ENCODE measurements at regions not wholly inside any gene's neighbourhood (a gene's known extent, or its start where the extent isn't known, plus 50 kb on each side); places are given as distances from the start of the nearest gene placed in this dataset.
"Not testable (repeated sequence)": the region's sequence is repeated elsewhere in the genome, so short reads cannot be mapped to it uniquely, and the experiment has no call there.

DNA sequence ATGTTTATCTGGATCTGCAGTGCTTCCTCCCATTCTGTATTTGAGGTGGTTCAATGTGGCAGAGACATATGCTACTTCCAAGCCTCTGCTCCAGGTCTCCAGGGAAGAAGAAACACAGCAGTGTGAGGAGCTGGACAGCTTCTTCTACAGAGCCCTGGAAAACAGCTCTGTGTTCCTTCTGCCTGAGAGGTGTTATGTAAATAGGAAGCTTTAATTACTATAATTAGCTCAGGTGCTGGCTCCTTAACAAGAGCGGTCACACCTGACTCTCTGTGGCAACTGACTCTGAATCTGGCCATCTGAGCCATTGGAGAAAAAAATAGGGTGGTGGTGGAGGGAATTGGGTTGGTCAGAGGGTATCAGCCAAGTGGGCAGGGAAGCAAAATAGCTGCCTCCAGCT is 332.4 kb upstream of the BRINP1 start:
- H3K36me3 Mint-ChIP-seq (ENCODE audit: low read depth) = no peaks in the 10 kb centered on the region
- intact Hi-C loops (cut with micrococcal nuclease) = no loop called here
- no peaks in the 10 kb centered on the region for H3K9me3 Mint-ChIP-seq
- no peak for DNase-seq (ENCODE audit: low spot score)
- H3K4me1 Mint-ChIP-seq (ENCODE audit: low read depth) = no peaks in the 10 kb centered on the region
- no peaks in the 10 kb centered on the region for H3K27me3 Mint-ChIP-seq (ENCODE audit: low read depth)
- H3K27ac Mint-ChIP-seq = no peak overlapping the region
- no peak overlapping the region for H3K4me3 Mint-ChIP-seq (ENCODE audit: low read depth)

DNA sequence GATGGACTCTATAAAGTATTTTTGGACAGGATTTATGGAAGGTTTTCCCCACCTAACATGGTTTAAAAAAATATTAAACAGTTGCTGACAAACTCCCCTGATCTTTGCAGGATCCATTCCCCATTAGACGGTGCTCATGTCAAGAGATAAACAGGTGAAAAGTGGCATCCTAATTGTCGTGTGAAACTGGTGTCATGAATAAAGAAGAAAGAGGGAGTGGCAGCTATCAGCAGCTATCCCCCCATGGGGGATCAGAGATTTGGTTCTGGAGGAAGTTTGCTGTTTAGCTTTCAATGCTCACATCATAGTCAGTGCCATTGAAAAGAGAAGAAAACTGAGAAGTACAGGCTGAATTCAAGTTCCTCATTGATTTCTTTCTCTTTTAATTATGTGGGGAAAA is 329.3 kb upstream of the BRINP1 start:
- no peak overlapping the region for H3K27ac Mint-ChIP-seq
- DNase-seq (ENCODE audit: low spot score) = no peak
- intact Hi-C loops (cut with micrococcal nuclease) = no loop called here
- H3K36me3 Mint-ChIP-seq (ENCODE audit: low read depth) = no peaks in the 10 kb centered on the region
- H3K4me3 Mint-ChIP-seq (ENCODE audit: low read depth) = no peak overlapping the region
- H3K4me1 Mint-ChIP-seq (ENCODE audit: low read depth) = no peaks in the 10 kb centered on the region
- no peaks in the 10 kb centered on the region for H3K9me3 Mint-ChIP-seq
- no peaks in the 10 kb centered on the region for H3K27me3 Mint-ChIP-seq (ENCODE audit: low read depth)

DNA sequence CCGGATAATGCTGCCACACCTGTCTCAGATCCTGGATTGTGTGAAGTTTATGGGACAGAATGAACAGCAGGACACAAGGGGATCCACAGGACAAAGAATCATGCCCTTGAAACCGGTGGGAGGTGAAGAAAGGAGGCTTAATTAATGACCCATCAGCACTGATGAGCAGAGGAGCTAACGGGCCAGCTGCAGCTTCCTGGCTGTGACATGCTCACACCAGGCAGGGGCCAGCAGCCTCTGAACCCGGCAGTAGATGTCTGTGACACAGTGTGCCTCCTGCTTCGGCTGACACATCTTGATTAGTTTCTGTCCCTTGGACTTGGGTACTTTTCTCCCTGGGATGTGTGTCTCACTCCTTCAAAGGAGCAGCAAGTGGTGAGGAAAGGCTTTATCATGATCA is 328.8 kb upstream of the BRINP1 start:
- no peak overlapping the region for H3K27ac Mint-ChIP-seq
- no peak for DNase-seq (ENCODE audit: low spot score)
- no peaks in the 10 kb centered on the region for H3K27me3 Mint-ChIP-seq (ENCODE audit: low read depth)
- H3K36me3 Mint-ChIP-seq (ENCODE audit: low read depth) = no peaks in the 10 kb centered on the region
- intact Hi-C loops (cut with micrococcal nuclease) = no loop called here
- H3K4me3 Mint-ChIP-seq (ENCODE audit: low read depth) = no peak overlapping the region
- no peaks in the 10 kb centered on the region for H3K4me1 Mint-ChIP-seq (ENCODE audit: low read depth)
- H3K9me3 Mint-ChIP-seq = no peaks in the 10 kb centered on the region

DNA sequence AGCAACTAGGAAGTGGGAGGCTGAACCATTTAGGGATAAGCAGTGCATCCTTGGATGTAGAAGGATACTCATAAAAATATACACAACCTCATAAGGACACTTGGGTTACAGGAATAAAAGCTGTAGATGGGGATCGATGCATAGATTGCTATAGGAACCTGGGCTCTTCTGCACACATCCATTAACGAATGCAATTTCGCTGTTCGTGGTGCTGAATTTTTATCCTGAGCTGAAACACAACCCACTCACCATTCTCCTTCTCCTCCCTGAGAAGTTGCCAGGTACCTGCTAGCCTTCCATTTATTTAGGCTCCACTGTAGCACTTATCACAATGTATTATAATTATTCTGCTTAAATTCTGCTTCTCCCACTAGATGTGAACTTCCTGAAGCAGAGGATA is 320.6 kb upstream of the BRINP1 start:
- no peak overlapping the region for H3K4me3 Mint-ChIP-seq (ENCODE audit: low read depth)
- no peaks in the 10 kb centered on the region for H3K9me3 Mint-ChIP-seq
- no peak for DNase-seq (ENCODE audit: low spot score)
- no peaks in the 10 kb centered on the region for H3K27me3 Mint-ChIP-seq (ENCODE audit: low read depth)
- H3K27ac Mint-ChIP-seq = no peak overlapping the region
- intact Hi-C loops (cut with micrococcal nuclease) = no loop called here
- no peaks in the 10 kb centered on the region for H3K4me1 Mint-ChIP-seq (ENCODE audit: low read depth)
- H3K36me3 Mint-ChIP-seq (ENCODE audit: low read depth) = no peaks in the 10 kb centered on the region

DNA sequence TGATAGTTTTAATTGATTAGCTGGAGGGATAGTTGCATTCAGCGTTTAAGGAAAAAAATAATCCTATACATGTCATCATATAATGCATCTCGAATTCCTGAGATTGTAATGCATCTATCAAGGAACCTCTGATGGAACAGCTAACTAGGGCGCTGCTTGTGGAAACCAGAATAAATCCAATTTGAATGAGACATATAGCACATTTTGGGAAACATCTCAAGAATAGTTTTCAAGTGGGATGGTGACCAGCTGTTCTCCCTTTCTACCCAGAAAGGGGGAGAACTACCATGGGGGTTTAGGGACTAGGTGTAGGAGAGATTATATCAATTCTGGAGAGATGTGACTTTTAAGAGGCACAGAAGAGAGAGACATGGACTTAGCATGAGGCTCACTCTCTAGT is 319.3 kb upstream of the BRINP1 start:
- no peak overlapping the region for H3K27ac Mint-ChIP-seq
- no peaks in the 10 kb centered on the region for H3K9me3 Mint-ChIP-seq
- intact Hi-C loops (cut with micrococcal nuclease) = no loop called here
- DNase-seq (ENCODE audit: low spot score) = no peak
- H3K27me3 Mint-ChIP-seq (ENCODE audit: low read depth) = no peaks in the 10 kb centered on the region
- H3K4me3 Mint-ChIP-seq (ENCODE audit: low read depth) = no peak overlapping the region
- no peaks in the 10 kb centered on the region for H3K4me1 Mint-ChIP-seq (ENCODE audit: low read depth)
- no peaks in the 10 kb centered on the region for H3K36me3 Mint-ChIP-seq (ENCODE audit: low read depth)

DNA sequence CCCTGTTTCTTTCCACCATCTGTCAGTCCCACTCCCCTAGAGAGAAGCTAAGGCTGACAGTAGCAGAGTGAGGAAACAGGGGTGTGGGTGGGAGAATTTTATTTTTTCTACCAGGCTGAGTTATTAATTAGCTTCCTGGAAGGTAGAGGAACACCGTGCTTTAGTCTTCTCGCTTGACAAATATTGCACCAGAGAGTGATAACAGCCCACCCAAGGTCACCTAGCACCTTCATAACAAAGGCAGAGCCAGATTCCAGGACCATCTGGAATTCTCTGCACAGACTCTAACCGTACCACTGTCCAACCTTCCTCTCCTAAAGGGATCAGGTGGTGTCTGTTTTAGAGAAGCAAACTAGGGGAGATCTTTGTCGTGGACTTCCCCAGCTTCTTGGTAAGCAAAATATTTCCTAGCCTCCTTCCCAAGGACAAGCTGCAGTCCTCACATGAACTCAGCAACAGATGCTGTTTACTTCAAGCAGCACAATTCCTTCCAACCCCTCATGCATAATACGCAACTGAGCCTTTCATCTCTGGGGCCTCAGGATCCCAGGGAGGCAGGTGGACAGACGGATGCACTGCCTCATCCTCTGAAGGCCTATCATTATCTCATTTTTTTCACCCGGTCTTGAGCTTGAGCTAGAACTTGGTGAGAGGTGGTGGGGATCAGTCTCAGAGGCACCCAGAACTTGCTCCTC is 308.7 kb upstream of the BRINP1 start:
- no peaks in the 10 kb centered on the region for H3K4me1 Mint-ChIP-seq (ENCODE audit: low read depth)
- no peaks in the 10 kb centered on the region for H3K27me3 Mint-ChIP-seq (ENCODE audit: low read depth)
- no peak overlapping the region for H3K4me3 Mint-ChIP-seq (ENCODE audit: low read depth)
- H3K36me3 Mint-ChIP-seq (ENCODE audit: low read depth) = no peaks in the 10 kb centered on the region
- no peaks in the 10 kb centered on the region for H3K9me3 Mint-ChIP-seq
- H3K27ac Mint-ChIP-seq = no peak overlapping the region
- DNase-seq (ENCODE audit: low spot score) = no peak
- intact Hi-C loops (cut with micrococcal nuclease) = no loop called here

DNA sequence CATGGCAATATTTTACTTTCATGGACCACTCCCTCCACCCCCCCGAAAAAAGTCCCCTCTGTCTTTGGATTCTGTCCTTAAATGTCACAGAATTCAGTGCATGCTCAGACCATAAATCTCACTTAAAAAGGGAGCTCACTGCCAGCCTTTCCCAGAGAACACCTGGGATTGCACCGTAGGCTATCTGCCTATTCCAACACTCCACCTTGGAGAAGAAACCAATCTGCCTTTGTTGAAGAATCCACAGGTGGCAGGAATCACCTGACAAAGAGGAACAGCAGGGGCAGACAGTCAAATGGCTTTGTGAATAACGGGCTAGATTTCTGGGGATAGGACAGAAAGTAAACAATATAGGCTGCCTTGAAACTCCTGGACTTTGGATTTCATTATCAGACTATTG is 306.7 kb upstream of the BRINP1 start:
- intact Hi-C loops (cut with micrococcal nuclease) = no loop called here
- Mint-ChIP-seq H3K9me3 (no peaks in the 10 kb centered on the region), H3K36me3 (ENCODE audit: low read depth) (no peaks in the 10 kb centered on the region), H3K27me3 (ENCODE audit: low read depth) (no peaks in the 10 kb centered on the region), H3K27ac (no peak overlapping the region), H3K4me1 (ENCODE audit: low read depth) (no peaks in the 10 kb centered on the region), H3K4me3 (ENCODE audit: low read depth) (no peak overlapping the region)
- no peak for DNase-seq (ENCODE audit: low spot score)

DNA sequence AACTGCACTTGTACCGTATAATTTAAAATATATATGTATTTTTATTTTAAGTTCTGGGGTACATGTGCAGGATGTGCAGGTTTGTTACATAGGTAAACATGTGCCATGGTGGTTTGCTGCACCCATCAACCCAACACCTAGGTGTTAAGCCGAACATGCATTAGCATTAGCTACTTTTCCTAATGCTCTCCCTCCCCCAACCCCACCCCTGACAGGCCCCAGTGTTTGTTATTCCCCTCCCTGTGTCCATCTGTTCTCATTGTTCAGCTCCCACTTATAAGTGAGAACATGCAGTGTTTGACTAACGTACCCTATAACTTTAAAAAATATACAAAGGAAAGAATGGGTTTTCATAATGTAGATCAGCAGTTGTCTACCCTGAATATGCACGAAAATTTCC is 303.5 kb upstream of the BRINP1 start:
- H3K27me3 Mint-ChIP-seq (ENCODE audit: low read depth); H3K27ac Mint-ChIP-seq; H3K36me3 Mint-ChIP-seq (ENCODE audit: low read depth); H3K4me3 Mint-ChIP-seq (ENCODE audit: low read depth); H3K4me1 Mint-ChIP-seq (ENCODE audit: low read depth); intact Hi-C loops (cut with micrococcal nuclease); DNase-seq (ENCODE audit: low spot score); H3K9me3 Mint-ChIP-seq: not testable (repeated sequence)

DNA sequence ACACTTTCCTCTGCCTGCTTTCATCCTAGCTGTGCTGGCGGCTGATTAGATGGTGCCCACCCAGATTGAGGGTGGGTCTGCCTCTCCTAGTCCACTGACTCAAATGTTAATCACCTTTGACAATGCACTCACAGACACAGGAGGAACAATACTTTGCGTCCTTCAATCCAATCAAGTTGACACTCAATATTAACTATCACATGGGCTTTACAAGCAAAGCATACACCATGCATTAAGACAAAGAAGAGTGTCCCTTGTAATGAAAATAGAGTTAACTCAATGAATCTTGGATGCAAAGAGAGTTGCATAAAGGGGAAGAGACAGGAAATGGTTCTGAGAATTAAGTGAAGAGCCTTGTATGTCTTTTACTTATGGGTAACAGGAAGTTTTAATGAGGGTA is 298.7 kb upstream of the BRINP1 start:
- no peak for DNase-seq (ENCODE audit: low spot score)
- intact Hi-C loops (cut with micrococcal nuclease) = no loop called here
- H3K9me3 Mint-ChIP-seq = no peaks in the 10 kb centered on the region
- no peaks in the 10 kb centered on the region for H3K4me1 Mint-ChIP-seq (ENCODE audit: low read depth)
- H3K4me3 Mint-ChIP-seq (ENCODE audit: low read depth) = no peak overlapping the region
- no peaks in the 10 kb centered on the region for H3K36me3 Mint-ChIP-seq (ENCODE audit: low read depth)
- H3K27ac Mint-ChIP-seq = no peak overlapping the region
- no peaks in the 10 kb centered on the region for H3K27me3 Mint-ChIP-seq (ENCODE audit: low read depth)

DNA sequence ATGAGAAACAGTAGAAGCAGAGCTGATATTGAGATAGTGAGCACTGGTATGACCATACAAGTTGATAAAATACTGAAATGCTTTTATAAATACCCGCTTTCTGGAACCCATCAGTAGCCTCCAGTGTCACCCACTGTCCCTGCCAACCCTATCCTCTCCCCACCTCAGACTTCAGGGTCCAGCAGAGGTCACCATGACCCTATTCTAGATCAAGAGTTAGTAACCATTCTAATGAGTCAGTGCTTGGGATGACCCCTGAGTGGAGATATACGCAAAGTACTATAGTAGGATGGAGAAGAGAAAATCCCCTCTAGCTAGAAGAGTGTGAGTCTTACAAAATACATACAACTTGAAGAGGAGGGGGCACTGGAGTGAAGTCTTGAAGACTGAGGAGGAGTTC is 297.9 kb upstream of the BRINP1 start:
- intact Hi-C loops (cut with micrococcal nuclease) = no loop called here
- no peak overlapping the region for H3K27ac Mint-ChIP-seq
- H3K27me3 Mint-ChIP-seq (ENCODE audit: low read depth) = no peaks in the 10 kb centered on the region
- no peaks in the 10 kb centered on the region for H3K9me3 Mint-ChIP-seq
- no peak for DNase-seq (ENCODE audit: low spot score)
- no peaks in the 10 kb centered on the region for H3K36me3 Mint-ChIP-seq (ENCODE audit: low read depth)
- H3K4me3 Mint-ChIP-seq (ENCODE audit: low read depth) = no peak overlapping the region
- H3K4me1 Mint-ChIP-seq (ENCODE audit: low read depth) = no peaks in the 10 kb centered on the region

DNA sequence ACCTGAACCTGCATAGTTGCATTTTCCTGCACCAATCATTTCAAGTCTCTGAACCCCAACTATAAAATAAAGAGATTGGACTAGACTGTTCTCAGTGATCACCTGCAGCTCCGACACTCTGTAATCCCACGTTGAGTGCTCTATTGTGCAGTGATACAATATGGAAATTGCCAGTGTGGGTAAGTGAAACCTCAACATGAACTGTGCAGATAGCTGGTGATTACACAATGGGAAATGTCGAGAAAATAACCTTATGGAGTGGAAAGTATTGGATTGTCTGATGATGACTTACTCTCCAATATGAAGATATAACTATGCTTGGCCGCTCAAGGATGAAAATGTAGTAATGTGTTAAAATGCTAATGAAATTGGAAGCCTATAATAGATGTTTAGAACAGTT is 293.1 kb upstream of the BRINP1 start:
- no peak overlapping the region for H3K27ac Mint-ChIP-seq
- H3K36me3 Mint-ChIP-seq (ENCODE audit: low read depth) = no peaks in the 10 kb centered on the region
- DNase-seq (ENCODE audit: low spot score) = no peak
- no peak overlapping the region for H3K4me3 Mint-ChIP-seq (ENCODE audit: low read depth)
- H3K9me3 Mint-ChIP-seq = no peaks in the 10 kb centered on the region
- H3K4me1 Mint-ChIP-seq (ENCODE audit: low read depth) = no peaks in the 10 kb centered on the region
- intact Hi-C loops (cut with micrococcal nuclease) = no loop called here
- no peaks in the 10 kb centered on the region for H3K27me3 Mint-ChIP-seq (ENCODE audit: low read depth)

DNA sequence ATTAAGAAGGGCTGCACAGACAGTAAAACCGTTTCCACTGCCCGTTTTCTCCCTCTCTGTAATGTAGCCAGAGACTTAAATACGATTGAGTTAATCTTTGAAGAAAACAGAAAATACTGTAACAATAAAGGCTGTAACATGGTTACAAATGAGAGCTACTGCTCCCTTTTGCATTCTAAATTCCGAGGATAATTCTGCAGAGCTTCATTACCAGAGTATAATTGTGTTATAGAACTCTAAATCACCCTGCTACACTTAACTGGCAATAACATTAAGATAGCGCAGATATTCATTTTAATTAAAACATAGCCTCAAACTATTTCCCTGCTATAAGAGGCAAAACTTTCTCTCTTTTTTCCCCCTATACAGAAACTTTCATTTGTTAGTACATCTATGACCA is 283.7 kb upstream of the BRINP1 start:
- DNase-seq (ENCODE audit: low spot score) = no peak
- no peaks in the 10 kb centered on the region for H3K27me3 Mint-ChIP-seq (ENCODE audit: low read depth)
- H3K9me3 Mint-ChIP-seq = no peaks in the 10 kb centered on the region
- intact Hi-C loops (cut with micrococcal nuclease) = no loop called here
- no peaks in the 10 kb centered on the region for H3K36me3 Mint-ChIP-seq (ENCODE audit: low read depth)
- H3K27ac Mint-ChIP-seq = no peak overlapping the region
- H3K4me3 Mint-ChIP-seq (ENCODE audit: low read depth) = no peak overlapping the region
- no peaks in the 10 kb centered on the region for H3K4me1 Mint-ChIP-seq (ENCODE audit: low read depth)

DNA sequence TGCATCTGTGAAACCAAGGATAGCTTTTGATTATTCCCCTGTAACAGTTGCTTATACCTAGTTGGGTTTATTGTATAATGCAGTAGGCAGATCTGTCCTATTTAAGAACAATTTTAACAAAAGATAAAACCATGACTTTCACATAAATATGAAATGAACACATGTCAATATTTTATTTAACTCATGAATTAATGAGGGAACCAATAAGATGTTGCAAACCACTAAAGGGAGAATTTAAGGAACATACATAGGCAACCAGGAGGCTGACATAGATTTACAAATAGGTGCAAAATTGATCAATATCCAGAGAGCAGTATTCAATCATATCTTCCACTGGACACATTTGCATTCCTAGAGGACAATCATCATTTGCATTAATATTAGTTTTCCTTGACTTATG is 280.0 kb upstream of the BRINP1 start:
- H3K27ac Mint-ChIP-seq = no peak overlapping the region
- no peak for DNase-seq (ENCODE audit: low spot score)
- H3K4me1 Mint-ChIP-seq (ENCODE audit: low read depth) = no peaks in the 10 kb centered on the region
- no peak overlapping the region for H3K4me3 Mint-ChIP-seq (ENCODE audit: low read depth)
- intact Hi-C loops (cut with micrococcal nuclease) = no loop called here
- H3K27me3 Mint-ChIP-seq (ENCODE audit: low read depth) = no peaks in the 10 kb centered on the region
- H3K36me3 Mint-ChIP-seq (ENCODE audit: low read depth) = no peaks in the 10 kb centered on the region
- H3K9me3 Mint-ChIP-seq = no peaks in the 10 kb centered on the region

DNA sequence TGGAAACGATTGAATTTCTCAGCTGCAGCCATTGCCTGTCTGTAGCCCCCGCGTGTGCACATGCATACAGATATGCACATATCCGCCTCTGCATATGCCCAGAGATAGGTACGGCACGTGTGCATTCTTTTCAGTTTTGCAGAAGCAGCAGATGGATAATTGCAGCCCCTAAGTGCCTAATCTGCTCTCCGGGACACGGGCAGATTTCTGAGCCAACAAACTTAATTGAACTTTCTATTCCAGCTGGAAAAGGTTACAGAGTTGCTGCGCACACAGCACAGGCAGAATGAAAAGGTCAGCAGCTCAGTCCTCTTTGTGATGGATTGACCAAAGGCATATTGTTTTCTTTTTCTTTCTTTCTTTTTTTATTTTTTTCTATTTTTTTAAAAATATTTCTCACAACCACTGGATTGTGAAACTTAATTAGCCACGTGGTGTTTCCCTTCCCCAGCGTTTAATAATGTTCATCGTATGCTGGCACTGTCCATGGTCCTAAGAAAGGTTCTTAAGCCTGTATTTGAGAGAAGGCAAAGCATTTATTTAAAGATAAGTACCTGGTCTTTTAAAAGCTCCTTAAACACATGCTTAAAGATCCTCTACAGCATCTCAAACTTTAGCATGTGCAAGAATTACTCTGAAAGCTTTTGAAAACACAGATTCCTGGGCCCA is 270.2 kb upstream of the BRINP1 start:
- no peaks in the 10 kb centered on the region for H3K36me3 Mint-ChIP-seq (ENCODE audit: low read depth)
- DNase-seq (ENCODE audit: low spot score) = no peak
- H3K27ac Mint-ChIP-seq = no peak overlapping the region
- H3K9me3 Mint-ChIP-seq = peaks cover 6% of the 10 kb centered on the region
- no peaks in the 10 kb centered on the region for H3K27me3 Mint-ChIP-seq (ENCODE audit: low read depth)
- intact Hi-C loops (cut with micrococcal nuclease) = no loop called here
- H3K4me1 Mint-ChIP-seq (ENCODE audit: low read depth) = no peaks in the 10 kb centered on the region
- no peak overlapping the region for H3K4me3 Mint-ChIP-seq (ENCODE audit: low read depth)

Data from activated T-helper 2 cell treated with anti-CD3 and anti-CD28 coated beads, Interferon-gamma antibody, Interleukin-2, Interleukin-4, amounts not matched to agents 10 μg/mL and 5 μg/mL and 100 μg/mL, durations not matched to agents 14 hours and 24 hours and 36 hours (primary cell).